ENCODE measurements at regions not wholly inside any gene's neighbourhood (a gene's known extent, or its start where the extent isn't known, plus 50 kb on each side); places are given as distances from the start of the nearest gene placed in this dataset.

DNA sequence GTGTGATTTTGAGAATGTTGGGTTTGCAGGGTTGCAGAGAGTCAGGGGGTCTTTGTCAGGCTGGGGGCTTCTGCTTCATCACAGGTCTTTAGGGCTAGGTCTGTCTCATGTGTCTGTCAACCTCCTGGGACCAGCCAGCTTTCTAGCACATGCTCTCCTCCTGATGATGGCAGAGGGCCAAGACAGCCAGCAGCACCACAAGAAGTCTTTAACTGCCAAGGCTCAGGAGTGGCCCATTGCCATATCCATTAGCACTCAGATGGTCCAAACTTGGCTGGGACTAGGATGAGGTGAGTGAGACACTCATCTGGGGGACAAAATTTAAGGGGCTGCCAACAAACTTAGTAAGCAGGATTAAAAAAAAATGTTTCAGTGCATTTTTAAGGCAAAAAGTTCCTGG is 384.2 kb upstream of the CDH10 start:
- DNase-seq = no peak
- no peaks in the 10 kb centered on the region for H3K9me3 ChIP-seq (ENCODE audit: control extremely low read depth in 1 of 5, control insufficient read depth in 4 of 5, insufficient read depth in 2 of 5, low read depth in 1 of 5, low read length in 4 of 5)
- no peaks in the 10 kb centered on the region for H3K36me3 ChIP-seq (ENCODE audit: control insufficient read depth in 4 of 4, insufficient read depth in 4 of 4, low read length in 3 of 4)
- H3K4me3 ChIP-seq (ENCODE audit: control insufficient read depth in 1 of 7, extremely low read depth in 1 of 7, insufficient read depth in 4 of 7, low read depth in 2 of 7, low read length in 6 of 7) = no peak overlapping the region
- no peak overlapping the region for H3K27ac ChIP-seq (ENCODE audit: insufficient read depth in 1 of 2, low read depth in 1 of 2, low read length in 2 of 2, poor library complexity in 1 of 2, severe bottlenecking in 2 of 2)
- no peaks in the 10 kb centered on the region for H3K4me1 ChIP-seq (ENCODE audit: control extremely low read depth in 1 of 4, control insufficient read depth in 4 of 4, insufficient read depth in 4 of 4, low read length in 3 of 4)
- CTCF ChIA-PET = no interaction called here
- POLR2A ChIA-PET = no interaction called here
- no peaks in the 10 kb centered on the region for H3K27me3 ChIP-seq (replicated peaks in 2 of 5; ENCODE audit: control insufficient read depth in 4 of 5, insufficient read depth in 5 of 5, low read length in 4 of 5)

DNA sequence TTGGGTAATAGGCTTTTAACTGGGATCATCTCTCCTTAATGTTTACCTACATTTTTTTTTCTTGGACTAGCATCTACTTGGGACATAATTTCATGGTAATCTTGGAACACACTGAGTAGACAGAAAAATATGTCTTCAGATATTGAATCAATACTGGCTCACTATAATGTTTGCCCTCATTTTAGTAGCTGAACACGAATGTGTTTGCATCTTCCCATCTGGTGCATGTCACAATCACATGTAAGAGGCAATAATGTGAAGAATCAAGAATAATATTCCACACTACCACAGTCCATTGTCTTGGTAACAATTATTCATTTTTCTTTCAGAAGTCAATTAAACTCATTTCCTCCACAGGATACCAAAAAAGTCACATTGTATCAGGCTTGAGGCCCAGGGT is 382.7 kb upstream of the CDH10 start:
- no peak for DNase-seq
- POLR2A ChIA-PET = no interaction called here
- H3K4me1 ChIP-seq (ENCODE audit: control extremely low read depth in 1 of 4, control insufficient read depth in 4 of 4, insufficient read depth in 4 of 4, low read length in 3 of 4) = no peaks in the 10 kb centered on the region
- H3K36me3 ChIP-seq (ENCODE audit: control insufficient read depth in 4 of 4, insufficient read depth in 4 of 4, low read length in 3 of 4) = no peaks in the 10 kb centered on the region
- H3K4me3 ChIP-seq (ENCODE audit: control insufficient read depth in 1 of 7, extremely low read depth in 1 of 7, insufficient read depth in 4 of 7, low read depth in 2 of 7, low read length in 6 of 7) = no peak overlapping the region
- H3K27ac ChIP-seq (ENCODE audit: insufficient read depth in 1 of 2, low read depth in 1 of 2, low read length in 2 of 2, poor library complexity in 1 of 2, severe bottlenecking in 2 of 2) = no peak overlapping the region
- no peaks in the 10 kb centered on the region for H3K9me3 ChIP-seq (ENCODE audit: control extremely low read depth in 1 of 5, control insufficient read depth in 4 of 5, insufficient read depth in 2 of 5, low read depth in 1 of 5, low read length in 4 of 5)
- WGBS (ENCODE audit: insufficient coverage) = 100% methylated on average over 1 of the region's 1 CpG
- no peaks in the 10 kb centered on the region for H3K27me3 ChIP-seq (replicated peaks in 2 of 5; ENCODE audit: control insufficient read depth in 4 of 5, insufficient read depth in 5 of 5, low read length in 4 of 5)
- CTCF ChIA-PET = no interaction called here

- H3K4me1 ChIP-seq (ENCODE audit: control extremely low read depth in 1 of 4, control insufficient read depth in 4 of 4, insufficient read depth in 4 of 4, low read length in 3 of 4) = no peaks in the 10 kb centered on the region
- H3K36me3 ChIP-seq (ENCODE audit: control insufficient read depth in 4 of 4, insufficient read depth in 4 of 4, low read length in 3 of 4) = no peaks in the 10 kb centered on the region
- H3K9me3 ChIP-seq (ENCODE audit: control extremely low read depth in 1 of 5, control insufficient read depth in 4 of 5, insufficient read depth in 2 of 5, low read depth in 1 of 5, low read length in 4 of 5) = no peaks in the 10 kb centered on the region
- DNase-seq = no peak
- H3K27me3 ChIP-seq (replicated peaks in 2 of 5; ENCODE audit: control insufficient read depth in 4 of 5, insufficient read depth in 5 of 5, low read length in 4 of 5) = no peaks in the 10 kb centered on the region
- CTCF ChIA-PET = no interaction called here
- no peak overlapping the region for H3K27ac ChIP-seq (ENCODE audit: insufficient read depth in 1 of 2, low read depth in 1 of 2, low read length in 2 of 2, poor library complexity in 1 of 2, severe bottlenecking in 2 of 2)
- POLR2A ChIA-PET = no interaction called here
- H3K4me3 ChIP-seq (ENCODE audit: control insufficient read depth in 1 of 7, extremely low read depth in 1 of 7, insufficient read depth in 4 of 7, low read depth in 2 of 7, low read length in 6 of 7) = no peak overlapping the region
- WGBS (ENCODE audit: insufficient coverage) = 94% methylated on average over 2 of the region's 2 CpGs
Measured at GRCh38 chr5:25027061-25027460, 382.3 kb upstream of the CDH10 start.

DNA sequence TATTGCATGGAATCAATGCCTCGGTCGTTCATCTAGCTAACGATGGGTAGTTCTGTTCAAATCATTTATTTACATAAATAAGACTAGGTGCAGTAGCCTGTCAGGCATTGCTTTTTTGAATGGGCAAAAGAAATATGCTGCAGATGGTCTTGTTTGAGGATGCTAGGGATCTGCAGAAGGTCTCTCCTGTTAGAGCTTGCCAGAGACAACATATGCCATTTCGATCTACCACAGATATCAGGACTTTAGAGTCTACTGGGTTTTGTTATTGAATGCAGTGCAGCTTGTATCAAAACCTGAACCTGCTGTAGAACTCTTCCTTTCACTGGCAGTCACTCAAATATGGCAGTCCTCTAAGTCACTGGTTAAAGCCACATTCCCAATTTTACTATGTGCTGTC is 381.1 kb upstream of the CDH10 start:
- CTCF ChIA-PET = no interaction called here
- Histone ChIP-seq H3K4me1 (ENCODE audit: control extremely low read depth in 1 of 4, control insufficient read depth in 4 of 4, insufficient read depth in 4 of 4, low read length in 3 of 4) (no peaks in the 10 kb centered on the region), H3K27ac (ENCODE audit: insufficient read depth in 1 of 2, low read depth in 1 of 2, low read length in 2 of 2, poor library complexity in 1 of 2, severe bottlenecking in 2 of 2) (no peak overlapping the region), H3K9me3 (ENCODE audit: control extremely low read depth in 1 of 5, control insufficient read depth in 4 of 5, insufficient read depth in 2 of 5, low read depth in 1 of 5, low read length in 4 of 5) (no peaks in the 10 kb centered on the region), H3K4me3 (ENCODE audit: control insufficient read depth in 1 of 7, extremely low read depth in 1 of 7, insufficient read depth in 4 of 7, low read depth in 2 of 7, low read length in 6 of 7) (no peak overlapping the region), H3K27me3 (replicated peaks in 2 of 5; ENCODE audit: control insufficient read depth in 4 of 5, insufficient read depth in 5 of 5, low read length in 4 of 5) (no peaks in the 10 kb centered on the region), H3K36me3 (ENCODE audit: control insufficient read depth in 4 of 4, insufficient read depth in 4 of 4, low read length in 3 of 4) (no peaks in the 10 kb centered on the region)
- POLR2A ChIA-PET = no interaction called here
- no peak for DNase-seq
- 100% methylated on average over 1 of the region's 4 CpGs for WGBS (ENCODE audit: insufficient coverage)

- POLR2A ChIA-PET = interaction anchor here (0.6 kb wide), 1 partner anchor 923 kb away, joined by 3 read pairs; no protein-coding TSS in a partner anchor
- H3K9me3 ChIP-seq (ENCODE audit: control extremely low read depth in 1 of 5, control insufficient read depth in 4 of 5, insufficient read depth in 2 of 5, low read depth in 1 of 5, low read length in 4 of 5) = no peaks in the 10 kb centered on the region
- 100% methylated on average over 1 of the region's 1 CpG for WGBS (ENCODE audit: insufficient coverage)
- H3K27me3 ChIP-seq (replicated peaks in 2 of 5; ENCODE audit: control insufficient read depth in 4 of 5, insufficient read depth in 5 of 5, low read length in 4 of 5) = no peaks in the 10 kb centered on the region
- H3K4me1 ChIP-seq (ENCODE audit: control extremely low read depth in 1 of 4, control insufficient read depth in 4 of 4, insufficient read depth in 4 of 4, low read length in 3 of 4) = no peaks in the 10 kb centered on the region
- H3K4me3 ChIP-seq (ENCODE audit: control insufficient read depth in 1 of 7, extremely low read depth in 1 of 7, insufficient read depth in 4 of 7, low read depth in 2 of 7, low read length in 6 of 7) = no peak overlapping the region
- CTCF ChIA-PET = no interaction called here
- DNase-seq = no peak
- H3K36me3 ChIP-seq (ENCODE audit: control insufficient read depth in 4 of 4, insufficient read depth in 4 of 4, low read length in 3 of 4) = no peaks in the 10 kb centered on the region
- H3K27ac ChIP-seq (ENCODE audit: insufficient read depth in 1 of 2, low read depth in 1 of 2, low read length in 2 of 2, poor library complexity in 1 of 2, severe bottlenecking in 2 of 2) = no peak overlapping the region
Measured at GRCh38 chr5:25020454-25020853, 375.7 kb upstream of the CDH10 start.

DNA sequence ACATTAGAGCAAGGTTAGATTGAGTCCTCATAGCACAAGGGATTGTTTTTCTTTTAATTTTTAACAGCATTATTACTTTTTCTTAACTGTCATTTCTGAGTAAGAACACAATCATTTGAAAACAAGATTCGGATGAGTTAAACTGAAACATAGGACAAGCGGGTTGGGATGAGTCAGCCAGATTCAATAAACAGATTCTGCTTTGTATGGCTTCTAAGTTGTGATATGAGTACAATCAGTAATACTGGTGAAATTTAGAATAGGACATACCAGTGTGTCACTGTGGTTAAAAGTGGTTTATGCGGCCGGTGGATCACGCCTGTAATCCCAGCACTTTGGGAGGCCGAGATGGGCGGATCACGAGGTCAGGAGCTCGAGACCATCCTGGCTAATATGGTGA is 364.3 kb upstream of the CDH10 start:
- no peak for DNase-seq
- Histone ChIP-seq H3K4me1 (ENCODE audit: control extremely low read depth in 1 of 4, control insufficient read depth in 4 of 4, insufficient read depth in 4 of 4, low read length in 3 of 4) (no peaks in the 10 kb centered on the region), H3K27ac (ENCODE audit: insufficient read depth in 1 of 2, low read depth in 1 of 2, low read length in 2 of 2, poor library complexity in 1 of 2, severe bottlenecking in 2 of 2) (no peak overlapping the region), H3K9me3 (ENCODE audit: control extremely low read depth in 1 of 5, control insufficient read depth in 4 of 5, insufficient read depth in 2 of 5, low read depth in 1 of 5, low read length in 4 of 5) (peaks cover 0 to 1% (median 0%) of the 10 kb centered on the region in 5 experiments), H3K36me3 (ENCODE audit: control insufficient read depth in 4 of 4, insufficient read depth in 4 of 4, low read length in 3 of 4) (no peaks in the 10 kb centered on the region), H3K4me3 (ENCODE audit: control insufficient read depth in 1 of 7, extremely low read depth in 1 of 7, insufficient read depth in 4 of 7, low read depth in 2 of 7, low read length in 6 of 7) (no peak overlapping the region), H3K27me3 (replicated peaks in 2 of 5; ENCODE audit: control insufficient read depth in 4 of 5, insufficient read depth in 5 of 5, low read length in 4 of 5) (no peaks in the 10 kb centered on the region)
- POLR2A ChIA-PET = no interaction called here
- WGBS (ENCODE audit: insufficient coverage) = 100% methylated on average over 7 of the region's 9 CpGs
- CTCF ChIA-PET = interaction anchor here (0.6 kb wide), 1 partner anchor 377 kb away, joined by 4 read pairs; no protein-coding TSS in a partner anchor

- H3K9me3 ChIP-seq (ENCODE audit: control extremely low read depth in 1 of 5, control insufficient read depth in 4 of 5, insufficient read depth in 2 of 5, low read depth in 1 of 5, low read length in 4 of 5) = peaks cover 0 to 1% (median 0%) of the 10 kb centered on the region in 5 experiments
- H3K36me3 ChIP-seq (ENCODE audit: control insufficient read depth in 4 of 4, insufficient read depth in 4 of 4, low read length in 3 of 4) = no peaks in the 10 kb centered on the region
- H3K27me3 ChIP-seq (replicated peaks in 2 of 5; ENCODE audit: control insufficient read depth in 4 of 5, insufficient read depth in 5 of 5, low read length in 4 of 5) = no peaks in the 10 kb centered on the region
- no peak overlapping the region for H3K4me3 ChIP-seq (ENCODE audit: control insufficient read depth in 1 of 7, extremely low read depth in 1 of 7, insufficient read depth in 4 of 7, low read depth in 2 of 7, low read length in 6 of 7)
- no peaks in the 10 kb centered on the region for H3K4me1 ChIP-seq (ENCODE audit: control extremely low read depth in 1 of 4, control insufficient read depth in 4 of 4, insufficient read depth in 4 of 4, low read length in 3 of 4)
- H3K27ac ChIP-seq (ENCODE audit: insufficient read depth in 1 of 2, low read depth in 1 of 2, low read length in 2 of 2, poor library complexity in 1 of 2, severe bottlenecking in 2 of 2) = no peak overlapping the region
- 11% methylated on average over 1 of the region's 2 CpGs for WGBS (ENCODE audit: insufficient coverage)
- ChIA-PET POLR2A (no interaction called here), CTCF (interaction anchor here (1.9 kb wide), 1 partner anchor 375 kb away, joined by 4 read pairs; no protein-coding TSS in a partner anchor)
- DNase-seq = peak; percentile 7 to 42 (median 36)
Measured at GRCh38 chr5:25006734-25007133, 362.0 kb upstream of the CDH10 start.
